HEK293T (cell line): ENCODE measurements at regions not wholly inside any gene's neighbourhood (a gene's known extent, or its start where the extent isn't known, plus 50 kb on each side); places are given as distances from the start of the nearest gene placed in this dataset.

Experiments used
- ARNT ChIP-seq: fragments of 450-650 bp; IDR thresholded peaks from 2 replicates; pipeline ENCODE4 v1.6.1; 2017; ENCODE audit warnings: mild to moderate bottlenecking
- BHLHE40 ChIP-seq: fragments of 450-650 bp; IDR thresholded peaks from 2 replicates; pipeline ENCODE4 v1.6.1; 2016; ENCODE audit warnings: mild to moderate bottlenecking, moderate library complexity, borderline replicate concordance
- ELF4 ChIP-seq: fragments of 450-650 bp; IDR thresholded peaks from 2 replicates; pipeline ENCODE4 v1.6.1; 2017; ENCODE audit warnings: antibody characterized with exemption
- FOXA1 ChIP-seq: fragments of 450-650 bp; IDR thresholded peaks from 2 replicates; pipeline ENCODE4 v1.6.1; 2016; ENCODE audit warnings: mild to moderate bottlenecking
- FOXK2 ChIP-seq: fragments of 450-650 bp; IDR thresholded peaks from 2 replicates; pipeline ENCODE4 v1.6.1; 2016; ENCODE audit warnings: mild to moderate bottlenecking
- FOXM1 ChIP-seq: fragments of 450-650 bp; IDR thresholded peaks from 2 replicates; pipeline ENCODE4 v1.6.1; 2017; ENCODE audit warnings: mild to moderate bottlenecking, borderline replicate concordance
- HDGF ChIP-seq: fragments of 450-650 bp; IDR thresholded peaks from 2 replicates; pipeline ENCODE4 v1.6.1; 2017; ENCODE audit warnings: antibody characterized with exemption, borderline replicate concordance
- LEF1 ChIP-seq: fragments of 450-650 bp; IDR thresholded peaks from 2 replicates; pipeline ENCODE4 v1.6.1; 2017; ENCODE audit warnings: mild to moderate bottlenecking, borderline replicate concordance
- NFRKB ChIP-seq: fragments of 450-650 bp; IDR thresholded peaks from 2 replicates; pipeline ENCODE4 v1.6.1; 2016; ENCODE audit warnings: mild to moderate bottlenecking, moderate library complexity
- PKNOX1 ChIP-seq: fragments of 450-650 bp; IDR thresholded peaks from 2 replicates; pipeline ENCODE4 v1.6.1; 2016
- SP1 ChIP-seq: fragments of 450-650 bp; IDR thresholded peaks from 2 replicates; pipeline ENCODE4 v1.6.1; 2017
- SUZ12 ChIP-seq: fragments of 450-650 bp; IDR thresholded peaks from 2 replicates; pipeline ENCODE4 v1.6.1; 2016; ENCODE audit warnings: mild to moderate bottlenecking
- TARDBP ChIP-seq: fragments of 450-650 bp; IDR thresholded peaks from 2 replicates; pipeline ENCODE4 v1.6.1; 2016
- ZNF384 ChIP-seq: fragments of 450-650 bp; IDR thresholded peaks from 2 replicates; pipeline ENCODE4 v1.6.1; 2016

GRCh38 chr12:71297930-71298329, 140.1 kb upstream of the TSPAN8 start:
- no peak for TF ChIP-seq BHLHE40
- TF ChIP-seq FOXA1 = no peak
- TF ChIP-seq SP1 = no peak
- TF ChIP-seq ARNT = no peak
- no peak for TF ChIP-seq FOXM1
- no peak for TF ChIP-seq FOXK2
- TF ChIP-seq ZNF384 = no peak
- no peak for TF ChIP-seq SUZ12
- TF ChIP-seq HDGF = no peak
- no peak for TF ChIP-seq TARDBP
- TF ChIP-seq LEF1 = no peak
- no peak for TF ChIP-seq ELF4
- TF ChIP-seq PKNOX1 = no peak
- TF ChIP-seq NFRKB = no peak
